Colonic mucosa (tissue), 4 donors: ENCODE measurements at regions not wholly inside any gene's neighbourhood (a gene's known extent, or its start where the extent isn't known, plus 50 kb on each side); places are given as distances from the start of the nearest gene placed in this dataset.

Source experiments
- DNase-seq: peaks from one replicate; pipeline ENCODE4 v3.0.0-alpha.2; 2020
- H3K27ac ChIP-seq: fragments of 200-600 bp; one replicate; pipeline ENCODE4 v1.8.0; 2021
- H3K27me3 ChIP-seq: fragments of 200-600 bp; one replicate; pipeline ENCODE4 v1.8.0; 2021
- H3K36me3 ChIP-seq: fragments of 200-600 bp; one replicate; pipeline ENCODE4 v1.8.0; 2021
- H3K4me1 ChIP-seq: fragments of 200-600 bp; one replicate; pipeline ENCODE4 v1.8.0; 2021; ENCODE audit warnings: mild to moderate bottlenecking
- H3K4me3 ChIP-seq: fragments of 200-600 bp; one replicate; pipeline ENCODE4 v1.8.0; 2021
- H3K9ac ChIP-seq, 2 donors: one replicate each; pipeline ENCODE4 v1.7.0; 2013; ENCODE audit warnings: control low read depth in 2 of 2, low read depth in 2 of 2, low read length in 2 of 2
- H3K9me3 ChIP-seq: fragments of 200-600 bp; one replicate; pipeline ENCODE4 v1.8.0; 2021
- CTCF ChIP-seq: fragments of 200-600 bp; IDR thresholded peaks from one replicate; pipeline ENCODE4 v1.8.0; 2022; ENCODE audit warnings: antibody characterized with exemption, mild to moderate bottlenecking
- intact Hi-C: fragments of 100-400 bp; cut with DNase I; formaldehyde crosslinking; loops from one replicate; pipeline ENCODE4 v1.14.1; 2022
- donor health status: healthy.
- donor health status: DM: no; HTN: no; CAD: no.
- donor health status: DM: no; HTN: no; CAD: no.

- DNase-seq: no peak
- intact Hi-C loops: loop anchor here (10.0 kb wide), 1 partner anchor 108 kb away; no protein-coding TSS in a partner anchor
- H3K36me3 ChIP-seq: no peaks in the 10 kb centered on the region
- TF ChIP-seq CTCF: no peak
- no peaks in the 10 kb centered on the region for H3K27me3 ChIP-seq
- no peak overlapping the region for H3K27ac ChIP-seq
- no peak overlapping the region for H3K4me3 ChIP-seq
- H3K4me1 ChIP-seq: peaks cover 2% of the 10 kb centered on the region
- no peak overlapping the region for H3K9ac ChIP-seq
- no peaks in the 10 kb centered on the region for H3K9me3 ChIP-seq
These were observed 103.4 kb upstream of the SERTAD2 start for GRCh38 chr2:64757126-64757525.

- H3K27ac ChIP-seq: no peak overlapping the region
- TF ChIP-seq CTCF: no peak
- intact Hi-C loops: no loop called here
- H3K36me3 ChIP-seq: no peaks in the 10 kb centered on the region
- DNase-seq: no peak
- no peaks in the 10 kb centered on the region for H3K27me3 ChIP-seq
- no peak overlapping the region for H3K9ac ChIP-seq
- no peaks in the 10 kb centered on the region for H3K9me3 ChIP-seq
- H3K4me3 ChIP-seq: no peak overlapping the region
- H3K4me1 ChIP-seq: no peaks in the 10 kb centered on the region
These were observed 106.4 kb upstream of the SERTAD2 start for GRCh38 chr2:64760128-64760527.

GRCh38 chr2:64762301-64762997, 108.7 kb upstream of the SERTAD2 start:
- H3K4me3 ChIP-seq: no peak overlapping the region
- H3K4me1 ChIP-seq: no peaks in the 10 kb centered on the region
- no peak for TF ChIP-seq CTCF
- no peak for DNase-seq
- H3K9me3 ChIP-seq: no peaks in the 10 kb centered on the region
- no peak overlapping the region for H3K9ac ChIP-seq
- intact Hi-C loops: no loop called here
- H3K36me3 ChIP-seq: no peaks in the 10 kb centered on the region
- H3K27me3 ChIP-seq: no peaks in the 10 kb centered on the region
- H3K27ac ChIP-seq: no peak overlapping the region

GRCh38 chr2:64763126-64763525, 109.4 kb upstream of the SERTAD2 start:
- no peak overlapping the region for H3K9ac ChIP-seq
- intact Hi-C loops: no loop called here

GRCh38 chr2:64765160-64765805, 111.6 kb upstream of the SERTAD2 start:
- Histone ChIP-seq H3K27ac (no peak overlapping the region), H3K36me3 (no peaks in the 10 kb centered on the region), H3K4me1 (peaks cover 3% of the 10 kb centered on the region), H3K4me3 (no peak overlapping the region), H3K27me3 (no peaks in the 10 kb centered on the region), H3K9me3 (no peaks in the 10 kb centered on the region), H3K9ac (no peak overlapping the region)
- no peak for TF ChIP-seq CTCF
- DNase-seq: no peak
- intact Hi-C loops: no loop called here

More at GRCh38 chr2:64763126-64763525, 109.4 kb upstream of the SERTAD2 start:
- DNase-seq: no peak
- Histone ChIP-seq H3K9me3 (no peaks in the 10 kb centered on the region), H3K4me1 (no peaks in the 10 kb centered on the region), H3K27ac (no peak overlapping the region), H3K27me3 (no peaks in the 10 kb centered on the region), H3K36me3 (no peaks in the 10 kb centered on the region), H3K4me3 (no peak overlapping the region)
- no peak for TF ChIP-seq CTCF
